Effector memory CD8-positive, alpha-beta T cell (primary cell): ENCODE measurements at regions not wholly inside any gene's neighbourhood (a gene's known extent, or its start where the extent isn't known, plus 50 kb on each side); places are given as distances from the start of the nearest gene placed in this dataset.
"Not testable (repeated sequence)": the region's sequence is repeated elsewhere in the genome, so short reads cannot be mapped to it uniquely, and the experiment has no call there.

Source experiments
- ATAC-seq: fragments of 150-1000 bp; cut with Tn5 transposase; replicated peaks from 2 replicates; pipeline ENCODE4 v1.10.0; 2021; ENCODE audit warnings: mild to moderate bottlenecking, moderate library complexity
- DNase-seq, 3 experiments: peaks; one replicate each; pipeline ENCODE4 v3.0.0; 2021
- H3K27ac Mint-ChIP-seq, 2 donors: one replicate each; pipeline ENCODE4 v1.8.0; 2022; ENCODE audit warnings: mild to moderate bottlenecking in 2 of 2, mixed read lengths in 2 of 2, moderate library complexity in 2 of 2
- H3K27me3 Mint-ChIP-seq, 2 donors: one replicate each; pipeline ENCODE4 v1.8.0; 2022; ENCODE audit warnings: mixed read lengths in 2 of 2
- H3K36me3 Mint-ChIP-seq: one replicate; pipeline ENCODE4 v1.8.0; 2022; ENCODE audit warnings: mild to moderate bottlenecking, moderate library complexity, mixed read lengths; ENCODE audit not compliant: insufficient read depth
- H3K4me1 Mint-ChIP-seq, 2 donors: one replicate each; pipeline ENCODE4 v1.8.0; 2022; ENCODE audit warnings: low read depth in 2 of 2, mixed read lengths in 2 of 2
- H3K4me3 Mint-ChIP-seq, 2 donors: one replicate each; pipeline ENCODE4 v1.8.0; 2022; ENCODE audit warnings: mild to moderate bottlenecking in 2 of 2, mixed read lengths in 2 of 2, moderate library complexity in 2 of 2
- H3K9me3 Mint-ChIP-seq, 2 donors: one replicate each; pipeline ENCODE4 v1.8.0; 2022; ENCODE audit warnings: mixed read lengths in 2 of 2

- H3K27me3 Mint-ChIP-seq = no peaks in the 10 kb centered on the region
- DNase-seq (no peak), ATAC-seq (no peak)
- H3K4me1 Mint-ChIP-seq = no peaks in the 10 kb centered on the region
- H3K27ac Mint-ChIP-seq = no peak overlapping the region
- peaks cover 2 to 8% of the 10 kb centered on the region in 2 donors for H3K9me3 Mint-ChIP-seq
- H3K4me3 Mint-ChIP-seq = no peak overlapping the region
- no peaks in the 10 kb centered on the region for H3K36me3 Mint-ChIP-seq
Measured at GRCh38 chr7:49692516-49692915, 80.9 kb upstream of the VWC2 start.

DNA sequence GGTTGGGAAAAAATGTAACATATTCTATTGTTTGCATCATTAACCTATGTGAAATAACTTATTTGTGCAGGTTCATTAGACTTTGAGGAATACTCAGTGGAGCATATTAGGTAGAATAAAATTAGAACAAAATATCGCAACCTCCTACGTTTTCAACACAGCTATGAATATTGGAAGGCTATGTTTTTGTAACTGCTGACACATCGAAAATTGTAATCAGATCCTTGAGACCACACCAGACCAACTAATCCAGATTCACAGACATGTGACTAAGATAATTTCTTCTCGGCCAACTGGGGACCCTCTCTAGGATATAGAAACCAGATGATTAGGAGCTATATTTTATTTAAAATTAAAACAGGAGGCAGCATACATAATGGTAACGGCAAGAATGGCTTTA, 77.5 kb upstream of the VWC2 start:
- ATAC-seq (no peak), DNase-seq (no peak)
- Mint-ChIP-seq H3K36me3 (no peaks in the 10 kb centered on the region), H3K27me3 (no peaks in the 10 kb centered on the region), H3K4me1 (no peaks in the 10 kb centered on the region), H3K9me3 (peaks cover 4 to 8% of the 10 kb centered on the region in 2 donors), H3K4me3 (no peak overlapping the region), H3K27ac (no peak overlapping the region)

GRCh38 chr7:49700841-49701240, 72.6 kb upstream of the VWC2 start:
- no peak overlapping the region for H3K4me3 Mint-ChIP-seq
- no peaks in the 10 kb centered on the region for H3K36me3 Mint-ChIP-seq
- ATAC-seq = no peak
- no peak for DNase-seq
- no peaks in the 10 kb centered on the region for H3K4me1 Mint-ChIP-seq
- H3K27me3 Mint-ChIP-seq = no peaks in the 10 kb centered on the region
- H3K9me3 Mint-ChIP-seq = peaks cover 11% of the 10 kb centered on the region in 2 donors
- no peak overlapping the region for H3K27ac Mint-ChIP-seq

GRCh38 chr7:49702099-49702498, 71.3 kb upstream of the VWC2 start:
- Mint-ChIP-seq H3K4me3 (no peak overlapping the region), H3K9me3 (peaks cover 11 to 14% of the 10 kb centered on the region in 2 donors), H3K36me3 (no peaks in the 10 kb centered on the region), H3K4me1 (no peaks in the 10 kb centered on the region), H3K27me3 (no peaks in the 10 kb centered on the region), H3K27ac (no peak overlapping the region)
- ATAC-seq = no peak
- DNase-seq = no peak

GRCh38 chr7:49703337-49703736, 70.1 kb upstream of the VWC2 start:
- H3K4me3 Mint-ChIP-seq = no peak overlapping the region
- H3K27ac Mint-ChIP-seq = no peak overlapping the region
- no peak for DNase-seq
- no peaks in the 10 kb centered on the region for H3K27me3 Mint-ChIP-seq
- no peaks in the 10 kb centered on the region for H3K4me1 Mint-ChIP-seq
- no peaks in the 10 kb centered on the region for H3K36me3 Mint-ChIP-seq
- peaks cover 13 to 14% of the 10 kb centered on the region in 2 donors for H3K9me3 Mint-ChIP-seq
- ATAC-seq = no peak

- no peak overlapping the region for H3K4me3 Mint-ChIP-seq
- DNase-seq = no peak
- no peak overlapping the region for H3K27ac Mint-ChIP-seq
- peaks cover 14 to 16% of the 10 kb centered on the region in 2 donors for H3K9me3 Mint-ChIP-seq
- no peaks in the 10 kb centered on the region for H3K36me3 Mint-ChIP-seq
- H3K27me3 Mint-ChIP-seq = no peaks in the 10 kb centered on the region
- no peaks in the 10 kb centered on the region for H3K4me1 Mint-ChIP-seq
- no peak for ATAC-seq
Measured at GRCh38 chr7:49703881-49704280, 69.6 kb upstream of the VWC2 start.

- DNase-seq (no peak), ATAC-seq (no peak)
- Mint-ChIP-seq H3K9me3 (peaks cover 14 to 15% of the 10 kb centered on the region in 2 donors), H3K27me3 (no peaks in the 10 kb centered on the region), H3K36me3 (no peaks in the 10 kb centered on the region), H3K4me1 (no peaks in the 10 kb centered on the region), H3K27ac (no peak overlapping the region), H3K4me3 (no peak overlapping the region)
Measured at GRCh38 chr7:49706106-49706505, 67.3 kb upstream of the VWC2 start.

DNA sequence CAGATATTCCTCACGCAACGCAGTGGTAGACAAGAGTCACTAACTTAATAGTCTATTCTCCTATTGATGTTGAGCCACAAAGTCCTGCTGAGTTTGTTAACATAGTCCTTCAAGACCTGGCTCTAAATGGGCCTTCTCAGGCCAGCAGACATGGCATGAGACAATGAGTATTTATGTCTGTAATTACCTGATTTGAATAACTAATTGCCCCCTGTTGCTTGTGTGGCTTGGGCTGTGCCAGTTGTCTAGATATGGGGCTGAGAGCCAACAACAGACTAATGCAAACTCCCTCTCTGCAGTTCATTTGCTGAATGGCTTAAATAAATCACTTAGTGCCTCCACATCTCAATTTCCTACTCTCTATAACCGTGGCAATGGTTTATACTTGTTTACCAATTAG, 65.5 kb upstream of the VWC2 start:
- ATAC-seq = no peak
- no peak overlapping the region for H3K27ac Mint-ChIP-seq
- no peaks in the 10 kb centered on the region for H3K27me3 Mint-ChIP-seq

DNA sequence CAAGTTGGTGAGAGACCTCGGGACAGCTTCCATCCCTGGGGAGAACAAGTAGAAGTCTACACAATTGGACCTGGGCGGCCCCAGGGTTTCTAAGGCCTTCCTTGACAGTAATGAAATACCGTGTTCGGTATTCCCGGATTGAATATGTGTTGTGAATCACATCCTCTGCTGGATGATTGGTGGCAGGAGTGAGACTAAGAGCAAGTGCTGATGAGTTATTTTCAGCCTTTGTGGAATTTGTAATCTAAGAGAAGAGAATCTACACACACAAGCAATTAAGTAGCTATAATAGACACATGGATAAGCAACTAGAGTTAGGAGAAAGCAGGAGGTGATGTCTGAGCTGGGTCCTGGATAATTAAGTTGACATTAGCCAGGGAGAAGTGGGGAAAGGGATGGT, 64.8 kb upstream of the VWC2 start:
- no peaks in the 10 kb centered on the region for H3K36me3 Mint-ChIP-seq
- DNase-seq (no peak), ATAC-seq (no peak)
- H3K27ac Mint-ChIP-seq = no peak overlapping the region
- no peak overlapping the region for H3K4me3 Mint-ChIP-seq
- peaks cover 9 to 14% of the 10 kb centered on the region in 2 donors for H3K9me3 Mint-ChIP-seq
- H3K27me3 Mint-ChIP-seq = no peaks in the 10 kb centered on the region
- H3K4me1 Mint-ChIP-seq = no peaks in the 10 kb centered on the region

More for the DNA sequence above, 65.5 kb upstream of the VWC2 start:
- Mint-ChIP-seq H3K4me3 (no peak overlapping the region), H3K4me1 (no peaks in the 10 kb centered on the region), H3K9me3 (peaks cover 14% of the 10 kb centered on the region in 2 donors), H3K36me3 (no peaks in the 10 kb centered on the region)
- DNase-seq = no peak

- not testable (repeated sequence) for H3K4me3 Mint-ChIP-seq, H3K4me1 Mint-ChIP-seq
Measured at GRCh38 chr7:49711072-49711723, 62.2 kb upstream of the VWC2 start.

DNA sequence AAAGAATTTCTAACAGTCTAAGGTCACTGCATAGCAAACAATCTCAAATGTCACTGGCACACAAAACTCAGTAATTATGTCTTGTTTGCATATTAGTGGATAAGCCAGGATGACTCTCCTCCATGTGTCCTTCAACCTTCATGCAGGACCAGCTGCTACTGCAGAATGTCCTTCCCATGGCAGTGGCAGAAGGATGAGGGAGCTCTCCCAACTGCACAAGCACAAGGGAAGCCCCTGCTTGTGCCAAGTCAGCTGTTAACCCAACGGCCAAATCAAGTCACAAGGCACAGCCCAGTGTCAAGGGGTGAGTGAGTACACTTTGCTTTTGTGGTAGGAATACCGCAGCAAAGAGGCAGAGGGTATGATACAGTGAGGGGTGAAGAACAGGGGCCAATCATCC, 59.3 kb upstream of the VWC2 start:
- no peak for ATAC-seq
- H3K36me3 Mint-ChIP-seq = no peaks in the 10 kb centered on the region
- H3K9me3 Mint-ChIP-seq = peaks cover 4% of the 10 kb centered on the region in 2 donors
- no peak overlapping the region for H3K4me3 Mint-ChIP-seq
- no peaks in the 10 kb centered on the region for H3K4me1 Mint-ChIP-seq
- no peak for DNase-seq
- H3K27me3 Mint-ChIP-seq = no peaks in the 10 kb centered on the region
- no peak overlapping the region for H3K27ac Mint-ChIP-seq

More at GRCh38 chr7:49711072-49711723, 62.2 kb upstream of the VWC2 start:
- not testable (repeated sequence) for H3K36me3 Mint-ChIP-seq, ATAC-seq, H3K9me3 Mint-ChIP-seq, DNase-seq, H3K27ac Mint-ChIP-seq, H3K27me3 Mint-ChIP-seq

DNA sequence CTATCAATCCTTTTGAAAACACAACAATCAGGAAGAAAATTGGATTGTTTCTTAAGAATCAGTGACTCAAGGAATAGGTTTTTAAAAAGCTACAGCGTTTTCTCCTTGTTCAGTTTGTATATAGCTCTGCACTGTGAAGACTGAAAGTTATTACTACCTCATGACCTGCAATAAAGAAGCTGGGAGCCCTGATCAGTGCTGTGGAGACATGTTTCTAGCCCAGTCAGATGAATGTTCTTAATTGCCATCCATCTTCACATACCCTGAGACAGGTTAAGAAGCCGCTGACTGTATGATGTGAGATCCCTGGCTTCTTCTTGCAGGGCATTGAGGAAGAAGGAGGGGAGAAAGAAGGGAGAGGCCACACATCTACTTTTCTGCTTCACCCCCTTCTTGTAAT, 58.0 kb upstream of the VWC2 start:
- ATAC-seq (no peak), DNase-seq (no peak)
- no peaks in the 10 kb centered on the region for H3K4me1 Mint-ChIP-seq
- no peak overlapping the region for H3K4me3 Mint-ChIP-seq
- H3K27me3 Mint-ChIP-seq = no peaks in the 10 kb centered on the region
- H3K9me3 Mint-ChIP-seq = peaks cover 4 to 9% of the 10 kb centered on the region in 2 donors
- H3K36me3 Mint-ChIP-seq = no peaks in the 10 kb centered on the region
- no peak overlapping the region for H3K27ac Mint-ChIP-seq

DNA sequence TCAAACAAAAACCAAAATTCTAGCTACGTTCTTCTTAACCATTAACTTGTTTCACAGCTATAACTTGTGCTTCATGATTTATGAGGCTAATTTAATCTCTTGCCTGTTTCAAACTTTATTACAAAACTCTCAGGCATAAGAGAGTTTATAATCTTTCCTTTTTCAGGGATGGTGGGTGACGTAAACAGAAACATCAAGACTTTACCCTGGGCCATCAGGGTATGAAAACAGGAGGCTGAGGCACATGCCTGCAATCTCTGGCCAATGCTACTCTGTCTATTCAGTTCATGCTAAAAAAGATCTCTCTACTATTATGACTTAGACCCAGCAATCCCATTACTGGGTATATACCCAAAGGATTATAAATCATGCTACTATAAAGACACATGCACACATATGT, 55.9 kb upstream of the VWC2 start:
- Mint-ChIP-seq H3K4me1 (no peaks in the 10 kb centered on the region), H3K4me3 (no peak overlapping the region), H3K27me3 (no peaks in the 10 kb centered on the region), H3K27ac (no peak overlapping the region), H3K9me3 (peaks cover 6 to 14% of the 10 kb centered on the region in 2 donors), H3K36me3 (no peaks in the 10 kb centered on the region)
- DNase-seq (no peak), ATAC-seq (no peak)

DNA sequence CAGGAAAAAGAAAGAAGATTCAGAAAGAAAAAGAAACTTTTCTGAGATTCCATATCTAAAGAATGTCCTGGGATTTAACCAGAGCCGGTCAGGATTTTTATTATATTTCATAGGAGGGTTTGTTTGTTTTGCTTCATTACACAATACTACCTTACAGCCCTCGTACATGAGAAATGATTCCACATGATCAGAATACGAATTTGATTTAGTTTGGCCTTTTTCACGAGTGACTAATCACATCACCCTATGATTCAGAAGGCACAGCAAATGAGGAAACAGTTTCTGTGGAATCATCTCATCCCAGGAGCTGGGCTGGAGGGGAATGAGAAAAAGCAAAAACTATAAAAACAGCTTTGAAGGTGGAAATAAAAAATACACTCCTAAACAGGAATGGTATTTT, 54.7 kb upstream of the VWC2 start:
- Mint-ChIP-seq H3K36me3 (no peaks in the 10 kb centered on the region), H3K27ac (no peak overlapping the region), H3K4me1 (no peaks in the 10 kb centered on the region), H3K4me3 (no peak overlapping the region), H3K9me3 (peaks cover 2 to 14% of the 10 kb centered on the region in 2 donors), H3K27me3 (no peaks in the 10 kb centered on the region)
- DNase-seq (no peak), ATAC-seq (no peak)

GRCh38 chr7:49721441-49721840, 52.0 kb upstream of the VWC2 start:
- Mint-ChIP-seq H3K27me3 (no peaks in the 10 kb centered on the region), H3K9me3 (peaks cover 2 to 14% of the 10 kb centered on the region in 2 donors), H3K27ac (no peak overlapping the region), H3K36me3 (no peaks in the 10 kb centered on the region), H3K4me3 (no peak overlapping the region), H3K4me1 (no peaks in the 10 kb centered on the region)
- no peak for DNase-seq
- ATAC-seq = no peak
